Naive thymus-derived CD4-positive, alpha-beta T cell (primary cell): ENCODE measurements at regions not wholly inside any gene's neighbourhood (a gene's known extent, or its start where the extent isn't known, plus 50 kb on each side); places are given as distances from the start of the nearest gene placed in this dataset.

Experiments used
- ATAC-seq: fragments of 150-1000 bp; cut with Tn5 transposase; 2 replicates; pipeline ENCODE4 v1.10.0; 2021; ENCODE audit warnings: mild to moderate bottlenecking, moderate library complexity
- CTCF ChIA-PET: fragments of 350-600 bp; sonication (Branson Sonifier 250); formaldehyde crosslinking; loops from one replicate; lab custom pipeline; 2021; ENCODE audit warnings: antibody characterized with exemption; lab: Charles Lee
- POLR2A ChIA-PET: fragments of 350-600 bp; sonication (Branson Sonifier 250); formaldehyde crosslinking; loops from one replicate; lab custom pipeline; 2021; ENCODE audit warnings: antibody characterized with exemption, inconsistent platforms; lab: Charles Lee
- DNase-seq, 9 donors: peaks; one replicate each; pipeline versions ENCODE4 v3.0.0 to v3.0.0-alpha.2; 2020 to 2022; ENCODE audit warnings: mixed read lengths in 1 of 9
- H3K27ac ChIP-seq: one replicate; pipeline ENCODE4 v1.7.0; 2013; ENCODE audit warnings: mild to moderate bottlenecking, low read depth, low read length, moderate library complexity
- H3K27me3 ChIP-seq, 2 donors: one replicate each; pipeline ENCODE4 v1.7.0; 2013; ENCODE audit warnings: low read length in 2 of 2, mild to moderate bottlenecking in 2 of 2, moderate library complexity in 2 of 2; ENCODE audit not compliant: control insufficient read depth in 2 of 2, insufficient read depth in 2 of 2
- H3K36me3 ChIP-seq, 3 experiments: 1 replicate in 2 of 3; 2 replicates in 1 of 3; pipeline ENCODE4 v1.7.0; 2013; ENCODE audit warnings: low read length in 3 of 3, mild to moderate bottlenecking in 3 of 3, moderate library complexity in 1 of 3; ENCODE audit not compliant: insufficient read depth in 3 of 3, control insufficient read depth in 2 of 3
- H3K4me1 ChIP-seq, 2 donors: one replicate each; pipeline ENCODE4 v1.7.0; 2013; ENCODE audit warnings: low read length in 2 of 2, mild to moderate bottlenecking in 2 of 2, moderate library complexity in 1 of 2; ENCODE audit not compliant: control insufficient read depth in 2 of 2, insufficient read depth in 2 of 2
- H3K4me3 ChIP-seq: 2 replicates; pipeline ENCODE4 v1.7.0; 2013; ENCODE audit warnings: mild to moderate bottlenecking, low read length
- H3K9me3 ChIP-seq, 3 experiments: 1 replicate in 2 of 3; 2 replicates in 1 of 3; pipeline ENCODE4 v1.7.0; 2013; ENCODE audit warnings: low read length in 3 of 3; ENCODE audit not compliant: control insufficient read depth in 2 of 3
- H3K27ac Mint-ChIP-seq, 9 donors: one replicate each; pipeline ENCODE4 v1.8.0; 2020 to 2022; ENCODE audit warnings: mixed read lengths in 9 of 9, mild to moderate bottlenecking in 8 of 9, moderate library complexity in 5 of 9, inconsistent platforms in 2 of 9
- H3K27me3 Mint-ChIP-seq, 5 donors: one replicate each; pipeline ENCODE4 v1.8.0; 2021 to 2022; ENCODE audit warnings: mixed read lengths in 5 of 5, mild to moderate bottlenecking in 1 of 5
- H3K36me3 Mint-ChIP-seq, 5 donors: one replicate each; pipeline ENCODE4 v1.8.0; 2020 to 2022; ENCODE audit warnings: mixed read lengths in 5 of 5, mild to moderate bottlenecking in 3 of 5, inconsistent platforms in 1 of 5
- H3K4me1 Mint-ChIP-seq, 7 donors: one replicate each; pipeline ENCODE4 v1.8.0; 2020 to 2022; ENCODE audit warnings: mixed read lengths in 7 of 7, mild to moderate bottlenecking in 3 of 7, inconsistent platforms in 1 of 7
- H3K4me3 Mint-ChIP-seq, 10 donors: one replicate each; pipeline ENCODE4 v1.8.0; 2020 to 2022; ENCODE audit warnings: mild to moderate bottlenecking in 10 of 10, mixed read lengths in 10 of 10, moderate library complexity in 6 of 10, inconsistent platforms in 2 of 10
- H3K9me3 Mint-ChIP-seq, 11 donors: one replicate each; pipeline ENCODE4 v1.8.0; 2020 to 2022; ENCODE audit warnings: mixed read lengths in 11 of 11, mild to moderate bottlenecking in 4 of 11, inconsistent platforms in 1 of 11, moderate library complexity in 1 of 11
- intact Hi-C, 2 donors: fragments of 100-400 bp; cut with micrococcal nuclease; formaldehyde crosslinking; loops; one replicate each; pipeline ENCODE4 v1.15.1; 2023

- ATAC-seq: no peak
- H3K27me3 Mint-ChIP-seq: no peaks in the 10 kb centered on the region
- ChIA-PET POLR2A (no interaction called here), CTCF (no interaction called here)
- no peak overlapping the region for H3K4me3 ChIP-seq
- H3K9me3 Mint-ChIP-seq: peaks cover 2 to 10% (median 6%) of the 10 kb centered on the region in 11 donors
- no peaks in the 10 kb centered on the region for H3K27me3 ChIP-seq
- H3K4me1 Mint-ChIP-seq: no peaks in the 10 kb centered on the region
- H3K27ac ChIP-seq: no peak overlapping the region
- H3K4me3 Mint-ChIP-seq: no peak overlapping the region
- H3K9me3 ChIP-seq: peaks cover 0 to 8% (median 0%) of the 10 kb centered on the region in 3 experiments
- no peak overlapping the region for H3K27ac Mint-ChIP-seq
- intact Hi-C loops: loop anchor here in 1 of 2 donors (5.0 kb wide), 1 partner anchor 52 kb away; no protein-coding TSS in a partner anchor
- peaks cover 0 to 3% (median 0%) of the 10 kb centered on the region in 5 donors for H3K36me3 Mint-ChIP-seq
- no peak for DNase-seq
- H3K36me3 ChIP-seq: no peaks in the 10 kb centered on the region
- H3K4me1 ChIP-seq: no peaks in the 10 kb centered on the region
These were observed 759.3 kb upstream of the TYRP1 start for GRCh38 chr9:11933926-11934325.

- no peak overlapping the region for H3K4me3 Mint-ChIP-seq
- H3K4me1 Mint-ChIP-seq: no peaks in the 10 kb centered on the region
- peaks cover 5 to 44% (median 21%) of the 10 kb centered on the region in 11 donors for H3K9me3 Mint-ChIP-seq
- no peaks in the 10 kb centered on the region for H3K9me3 ChIP-seq
- H3K4me1 ChIP-seq: no peaks in the 10 kb centered on the region
- H3K4me3 ChIP-seq: no peak overlapping the region
- H3K36me3 Mint-ChIP-seq: peaks cover 0 to 5% (median 0%) of the 10 kb centered on the region in 5 donors
- no peaks in the 10 kb centered on the region for H3K27me3 ChIP-seq
- CTCF ChIA-PET: no interaction called here
- DNase-seq: no peak
- intact Hi-C loops: no loop called here
- no peaks in the 10 kb centered on the region for H3K27me3 Mint-ChIP-seq
- H3K27ac Mint-ChIP-seq: no peak overlapping the region
- H3K27ac ChIP-seq: no peak overlapping the region
- POLR2A ChIA-PET: no interaction called here
- H3K36me3 ChIP-seq: no peaks in the 10 kb centered on the region
- no peak for ATAC-seq
These were observed 746.7 kb upstream of the TYRP1 start for GRCh38 chr9:11946531-11946930.

- intact Hi-C loops: no loop called here
- CTCF ChIA-PET: no interaction called here
These were observed 730.9 kb upstream of the TYRP1 start for GRCh38 chr9:11962327-11962726.

GRCh38 chr9:11966786-11967185 is 726.4 kb upstream of the TYRP1 start:
- H3K9me3 Mint-ChIP-seq: peaks cover 3 to 15% (median 10%) of the 10 kb centered on the region in 11 donors
- no peaks in the 10 kb centered on the region for H3K4me1 ChIP-seq
- H3K4me1 Mint-ChIP-seq: no peaks in the 10 kb centered on the region
- POLR2A ChIA-PET: no interaction called here
- no peak overlapping the region for H3K4me3 Mint-ChIP-seq
- intact Hi-C loops: no loop called here
- ATAC-seq (no peak), DNase-seq (no peak)
- no peaks in the 10 kb centered on the region for H3K36me3 Mint-ChIP-seq
- H3K36me3 ChIP-seq: no peaks in the 10 kb centered on the region
- no peak overlapping the region for H3K4me3 ChIP-seq
- H3K9me3 ChIP-seq: no peaks in the 10 kb centered on the region
- CTCF ChIA-PET: no interaction called here
- H3K27me3 ChIP-seq: no peaks in the 10 kb centered on the region
- no peaks in the 10 kb centered on the region for H3K27me3 Mint-ChIP-seq
- no peak overlapping the region for H3K27ac ChIP-seq
- no peak overlapping the region for H3K27ac Mint-ChIP-seq

More at GRCh38 chr9:11962327-11962726, 730.9 kb upstream of the TYRP1 start:
- Histone ChIP-seq H3K27ac (no peak overlapping the region), H3K4me1 (no peaks in the 10 kb centered on the region), H3K36me3 (no peaks in the 10 kb centered on the region), H3K9me3 (no peaks in the 10 kb centered on the region), H3K27me3 (no peaks in the 10 kb centered on the region), H3K4me3 (no peak overlapping the region)
- POLR2A ChIA-PET: no interaction called here
- H3K9me3 Mint-ChIP-seq: peaks cover 3 to 25% (median 12%) of the 10 kb centered on the region in 11 donors
- ATAC-seq: no peak
- H3K27me3 Mint-ChIP-seq: no peaks in the 10 kb centered on the region
- no peaks in the 10 kb centered on the region for H3K4me1 Mint-ChIP-seq
- DNase-seq: no peak
- no peak overlapping the region for H3K4me3 Mint-ChIP-seq
- H3K27ac Mint-ChIP-seq: no peak overlapping the region
- H3K36me3 Mint-ChIP-seq: no peaks in the 10 kb centered on the region

GRCh38 chr9:11968631-11969030 is 724.6 kb upstream of the TYRP1 start:
- no peaks in the 10 kb centered on the region for H3K4me1 Mint-ChIP-seq
- H3K4me1 ChIP-seq: no peaks in the 10 kb centered on the region
- no peak overlapping the region for H3K27ac ChIP-seq
- ChIA-PET POLR2A (no interaction called here), CTCF (no interaction called here)
- H3K36me3 ChIP-seq: no peaks in the 10 kb centered on the region
- ATAC-seq: no peak
- H3K4me3 Mint-ChIP-seq: no peak overlapping the region
- no peak overlapping the region for H3K27ac Mint-ChIP-seq
- H3K9me3 Mint-ChIP-seq: peaks cover 1 to 21% (median 10%) of the 10 kb centered on the region in 11 donors
- no peak for DNase-seq
- no peak overlapping the region for H3K4me3 ChIP-seq
- H3K27me3 ChIP-seq: no peaks in the 10 kb centered on the region
- no peaks in the 10 kb centered on the region for H3K9me3 ChIP-seq
- H3K36me3 Mint-ChIP-seq: no peaks in the 10 kb centered on the region
- H3K27me3 Mint-ChIP-seq: no peaks in the 10 kb centered on the region
- intact Hi-C loops: no loop called here

GRCh38 chr9:11973011-11973410 is 720.2 kb upstream of the TYRP1 start:
- H3K9me3 Mint-ChIP-seq: peaks cover 0 to 23% (median 6%) of the 10 kb centered on the region in 11 donors
- no peak overlapping the region for H3K4me3 ChIP-seq
- H3K36me3 Mint-ChIP-seq: no peaks in the 10 kb centered on the region
- ChIA-PET CTCF (no interaction called here), POLR2A (no interaction called here)
- no peaks in the 10 kb centered on the region for H3K4me1 Mint-ChIP-seq
- H3K4me1 ChIP-seq: no peaks in the 10 kb centered on the region
- H3K4me3 Mint-ChIP-seq: no peak overlapping the region
- ATAC-seq (no peak), DNase-seq (no peak)
- H3K36me3 ChIP-seq: no peaks in the 10 kb centered on the region
- no peak overlapping the region for H3K27ac ChIP-seq
- intact Hi-C loops: no loop called here
- no peaks in the 10 kb centered on the region for H3K9me3 ChIP-seq
- no peak overlapping the region for H3K27ac Mint-ChIP-seq
- no peaks in the 10 kb centered on the region for H3K27me3 ChIP-seq
- no peaks in the 10 kb centered on the region for H3K27me3 Mint-ChIP-seq

GRCh38 chr9:11973511-11973910 is 719.7 kb upstream of the TYRP1 start:
- Mint-ChIP-seq H3K27ac (no peak overlapping the region), H3K27me3 (no peaks in the 10 kb centered on the region), H3K36me3 (no peaks in the 10 kb centered on the region), H3K4me1 (no peaks in the 10 kb centered on the region), H3K9me3 (peaks cover 0 to 23% (median 8%) of the 10 kb centered on the region in 11 donors), H3K4me3 (no peak overlapping the region)
- CTCF ChIA-PET: no interaction called here
- no peaks in the 10 kb centered on the region for H3K36me3 ChIP-seq
- no peaks in the 10 kb centered on the region for H3K4me1 ChIP-seq
- no peak overlapping the region for H3K27ac ChIP-seq
- H3K27me3 ChIP-seq: no peaks in the 10 kb centered on the region
- ATAC-seq (no peak), DNase-seq (no peak)
- POLR2A ChIA-PET: no interaction called here
- H3K9me3 ChIP-seq: no peaks in the 10 kb centered on the region
- H3K4me3 ChIP-seq: no peak overlapping the region
- intact Hi-C loops: no loop called here
